ENCODE measurements at regions not wholly inside any gene's neighbourhood (a gene's known extent, or its start where the extent isn't known, plus 50 kb on each side); places are given as distances from the start of the nearest gene placed in this dataset.

DNA sequence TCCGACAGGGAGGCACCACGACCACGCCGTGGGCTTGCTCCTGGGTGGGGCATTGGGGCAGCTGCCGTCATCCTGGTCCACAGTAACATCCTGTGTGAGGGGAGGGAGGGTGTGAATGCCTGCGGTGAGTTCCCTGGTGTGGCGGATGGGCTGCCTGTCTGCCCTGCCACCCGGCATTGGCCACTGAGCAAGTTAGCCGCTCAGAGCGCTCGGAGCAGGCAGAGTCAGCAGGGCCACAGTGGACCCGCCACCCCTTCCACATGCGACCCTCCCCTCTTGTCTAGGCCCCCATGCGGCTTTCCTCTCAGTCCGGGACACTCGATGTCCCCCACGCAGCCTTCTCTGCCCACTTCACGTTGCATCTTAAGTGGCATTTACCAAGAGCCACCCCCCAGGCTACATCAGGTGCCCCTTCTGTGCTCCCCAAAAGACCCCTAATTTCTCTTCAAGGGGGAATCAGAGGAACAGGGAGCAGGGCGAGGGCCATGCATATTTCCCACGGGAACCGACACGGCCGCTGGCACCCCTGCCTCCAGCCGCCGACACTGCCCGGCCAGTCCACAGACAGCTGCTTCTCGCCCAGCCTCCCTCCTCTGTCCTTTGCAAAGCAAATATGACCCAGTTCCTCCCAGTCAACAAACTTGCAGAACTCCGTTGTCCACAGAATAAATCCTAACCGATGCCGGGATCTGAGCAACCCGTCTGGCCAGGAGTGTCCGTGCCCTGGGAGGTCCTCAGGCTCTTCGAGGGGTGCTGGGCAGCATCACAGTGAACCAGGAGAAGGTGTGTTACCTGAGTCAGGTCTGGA is 1482.1 kb downstream of the TBC1D22A start:
- TF ChIP-seq, protein P1, sequence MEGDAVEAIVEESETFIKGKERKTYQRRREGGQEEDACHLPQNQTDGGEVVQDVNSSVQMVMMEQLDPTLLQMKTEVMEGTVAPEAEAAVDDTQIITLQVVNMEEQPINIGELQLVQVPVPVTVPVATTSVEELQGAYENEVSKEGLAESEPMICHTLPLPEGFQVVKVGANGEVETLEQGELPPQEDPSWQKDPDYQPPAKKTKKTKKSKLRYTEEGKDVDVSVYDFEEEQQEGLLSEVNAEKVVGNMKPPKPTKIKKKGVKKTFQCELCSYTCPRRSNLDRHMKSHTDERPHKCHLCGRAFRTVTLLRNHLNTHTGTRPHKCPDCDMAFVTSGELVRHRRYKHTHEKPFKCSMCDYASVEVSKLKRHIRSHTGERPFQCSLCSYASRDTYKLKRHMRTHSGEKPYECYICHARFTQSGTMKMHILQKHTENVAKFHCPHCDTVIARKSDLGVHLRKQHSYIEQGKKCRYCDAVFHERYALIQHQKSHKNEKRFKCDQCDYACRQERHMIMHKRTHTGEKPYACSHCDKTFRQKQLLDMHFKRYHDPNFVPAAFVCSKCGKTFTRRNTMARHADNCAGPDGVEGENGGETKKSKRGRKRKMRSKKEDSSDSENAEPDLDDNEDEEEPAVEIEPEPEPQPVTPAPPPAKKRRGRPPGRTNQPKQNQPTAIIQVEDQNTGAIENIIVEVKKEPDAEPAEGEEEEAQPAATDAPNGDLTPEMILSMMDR (IDR thresholded peaks at IDR 0.05; ENCODE audit: low read length): no peak
- TF ChIP-seq EZH2 (optimal IDR thresholded peaks at IDR 0.05; ENCODE audit: low read depth, low read length): no peak

Data from MM.1S (cell line).